Vagina (tissue), 2 donors: ENCODE measurements at regions not wholly inside any gene's neighbourhood (a gene's known extent, or its start where the extent isn't known, plus 50 kb on each side); places are given as distances from the start of the nearest gene placed in this dataset. TPM values are rescaled to one million over a fixed set of nuclear protein-coding genes. Genes with fewer than 3 reads are reported as not detected.
A peak's percentile ranks its signal among the peaks of the same experiment; 100 is the strongest.

Experiments used
- DNase-seq, 2 donors: peaks; one replicate each; pipeline ENCODE4 v3.0.0-alpha.2; 2017; ENCODE audit errors: extremely low spot score in 2 of 2
- H3K27ac ChIP-seq: fragments of 200-600 bp; sonication (generic); one replicate; pipeline ENCODE4 v1.5.1; 2019
- H3K27me3 ChIP-seq: fragments of 200-600 bp; sonication (generic); one replicate; pipeline ENCODE4 v1.5.1; 2019
- H3K36me3 ChIP-seq, 2 donors: fragments of 200-600 bp; sonication (generic); one replicate each; pipeline ENCODE4 v1.5.1; 2017 to 2019
- H3K4me1 ChIP-seq: fragments of 200-600 bp; sonication (generic); one replicate; pipeline ENCODE4 v1.5.1; 2019
- H3K4me3 ChIP-seq, 2 donors: fragments of 200-600 bp; sonication (generic); 1 replicate in 1 of 2; 2 replicates in 1 of 2; pipeline ENCODE4 v1.5.1; 2016 to 2019
- H3K9me3 ChIP-seq: fragments of 200-600 bp; sonication (generic); one replicate; pipeline ENCODE4 v1.5.1; 2019
- POLR2A ChIP-seq, 2 donors: fragments of 450-650 bp; IDR thresholded peaks; one replicate each; pipeline ENCODE4 v1.6.1; 2017; ENCODE audit warnings: antibody characterized with exemption in 2 of 2, mild to moderate bottlenecking in 2 of 2, moderate library complexity in 2 of 2
- POLR2AphosphoS5 ChIP-seq, 2 donors: sonication (generic); formaldehyde crosslinking; IDR thresholded peaks; one replicate each; pipeline ENCODE4 v1.9.0; 2017; ENCODE audit warnings: antibody characterized with exemption in 2 of 2, mild to moderate bottlenecking in 2 of 2, low read depth in 1 of 2; ENCODE audit not compliant: insufficient read depth in 1 of 2
- intact Hi-C: fragments of 100-400 bp; cut with DNase I; formaldehyde crosslinking; loops from one replicate; pipeline ENCODE4 v1.15.1; 2023
- microRNA-seq: library from miRNA; unstranded; fragments of <30 nt; microRNA quantifications from one replicate; pipeline ENCODE4, GENCODE V29; 2017; ENCODE audit warnings: borderline number of aligned reads, borderline replicate concordance
- small RNA-seq: library from RNA; depleted of rRNA; stranded (forward); fragments of <200 nt; gene quantifications from one replicate; pipeline ENCODE3, GENCODE V24; 2016
- TF ChIP-seq, protein P1 (sequence below), 3 experiments: fragments of 450-650 bp in 2 of 3; fragments of 200-600 bp in 1 of 3; sonication (generic) in 1 of 3; IDR thresholded peaks; one replicate each; pipeline ENCODE4 v1.5.1; 2017 to 2019; ENCODE audit warnings: antibody characterized with exemption in 3 of 3, mild to moderate bottlenecking in 2 of 3, moderate library complexity in 2 of 3

GRCh38 chr1:201775380-201775779 lies 53.6 kb upstream of the IPO9 start:
- Histone ChIP-seq H3K27ac (no peak overlapping the region), H3K4me1 (peaks cover 33% of the 10 kb centered on the region), H3K36me3 (peaks cover 0 to under 1% of the 10 kb centered on the region in 2 donors), H3K27me3 (no peaks in the 10 kb centered on the region), H3K9me3 (no peaks in the 10 kb centered on the region), H3K4me3 (no peak overlapping the region)
- intact Hi-C loops: no loop called here
- TF ChIP-seq, protein P1, sequence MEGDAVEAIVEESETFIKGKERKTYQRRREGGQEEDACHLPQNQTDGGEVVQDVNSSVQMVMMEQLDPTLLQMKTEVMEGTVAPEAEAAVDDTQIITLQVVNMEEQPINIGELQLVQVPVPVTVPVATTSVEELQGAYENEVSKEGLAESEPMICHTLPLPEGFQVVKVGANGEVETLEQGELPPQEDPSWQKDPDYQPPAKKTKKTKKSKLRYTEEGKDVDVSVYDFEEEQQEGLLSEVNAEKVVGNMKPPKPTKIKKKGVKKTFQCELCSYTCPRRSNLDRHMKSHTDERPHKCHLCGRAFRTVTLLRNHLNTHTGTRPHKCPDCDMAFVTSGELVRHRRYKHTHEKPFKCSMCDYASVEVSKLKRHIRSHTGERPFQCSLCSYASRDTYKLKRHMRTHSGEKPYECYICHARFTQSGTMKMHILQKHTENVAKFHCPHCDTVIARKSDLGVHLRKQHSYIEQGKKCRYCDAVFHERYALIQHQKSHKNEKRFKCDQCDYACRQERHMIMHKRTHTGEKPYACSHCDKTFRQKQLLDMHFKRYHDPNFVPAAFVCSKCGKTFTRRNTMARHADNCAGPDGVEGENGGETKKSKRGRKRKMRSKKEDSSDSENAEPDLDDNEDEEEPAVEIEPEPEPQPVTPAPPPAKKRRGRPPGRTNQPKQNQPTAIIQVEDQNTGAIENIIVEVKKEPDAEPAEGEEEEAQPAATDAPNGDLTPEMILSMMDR (IDR thresholded peaks at IDR 0.05): no peak
- no peak for TF ChIP-seq POLR2A (IDR thresholded peaks at IDR 0.05)
- no peak for TF ChIP-seq POLR2AphosphoS5 (IDR thresholded peaks at IDR 0.05; ENCODE audit: insufficient read depth in 1 of 2, low read depth in 1 of 2)
- DNase-seq: no peak

- H3K27ac ChIP-seq: peak overlapping the region; percentile 3
- H3K4me3 ChIP-seq: no peak overlapping the region
- H3K27me3 ChIP-seq: no peaks in the 10 kb centered on the region
- peaks cover 0 to 31% of the 10 kb centered on the region in 2 donors for H3K36me3 ChIP-seq
- H3K9me3 ChIP-seq: no peaks in the 10 kb centered on the region
- TF ChIP-seq POLR2A (IDR thresholded peaks at IDR 0.05) (no peak), POLR2AphosphoS5 (IDR thresholded peaks at IDR 0.05; ENCODE audit: insufficient read depth in 1 of 2, low read depth in 1 of 2) (no peak)
- TF ChIP-seq, protein P1 (IDR thresholded peaks at IDR 0.05): no peak
- DNase-seq: peak in 1 of 2 donors; percentile 56
- intact Hi-C loops: no loop called here
- H3K4me1 ChIP-seq: peaks cover 42% of the 10 kb centered on the region
Measured at GRCh38 chr1:201778279-201779065, 50.5 kb upstream of the IPO9 start.

Small RNAs in the stretch of these regions (microRNA-seq; reads per million reads assigned to microRNA genes)
- gene MIR5191: not detected

Small RNAs in the stretch of these regions (small RNA-seq; reads per million reads assigned to genes)
- gene MIR5191: not detected
- not detected for gene RNU6-501P
